GM21367 (cell line): ENCODE measurements at regions not wholly inside any gene's neighbourhood (a gene's known extent, or its start where the extent isn't known, plus 50 kb on each side); places are given as distances from the start of the nearest gene placed in this dataset.
A peak's percentile ranks its signal among the peaks of the same experiment; 100 is the strongest.
"Not testable (repeated sequence)": the region's sequence is repeated elsewhere in the genome, so short reads cannot be mapped to it uniquely, and the experiment has no call there.

Experiments used
- ATAC-seq: cut with Tn5 transposase; IDR thresholded peaks from one replicate; pipeline ENCODE4 v1.9.1; 2021; ENCODE audit not compliant: unreplicated experiment

DNA sequence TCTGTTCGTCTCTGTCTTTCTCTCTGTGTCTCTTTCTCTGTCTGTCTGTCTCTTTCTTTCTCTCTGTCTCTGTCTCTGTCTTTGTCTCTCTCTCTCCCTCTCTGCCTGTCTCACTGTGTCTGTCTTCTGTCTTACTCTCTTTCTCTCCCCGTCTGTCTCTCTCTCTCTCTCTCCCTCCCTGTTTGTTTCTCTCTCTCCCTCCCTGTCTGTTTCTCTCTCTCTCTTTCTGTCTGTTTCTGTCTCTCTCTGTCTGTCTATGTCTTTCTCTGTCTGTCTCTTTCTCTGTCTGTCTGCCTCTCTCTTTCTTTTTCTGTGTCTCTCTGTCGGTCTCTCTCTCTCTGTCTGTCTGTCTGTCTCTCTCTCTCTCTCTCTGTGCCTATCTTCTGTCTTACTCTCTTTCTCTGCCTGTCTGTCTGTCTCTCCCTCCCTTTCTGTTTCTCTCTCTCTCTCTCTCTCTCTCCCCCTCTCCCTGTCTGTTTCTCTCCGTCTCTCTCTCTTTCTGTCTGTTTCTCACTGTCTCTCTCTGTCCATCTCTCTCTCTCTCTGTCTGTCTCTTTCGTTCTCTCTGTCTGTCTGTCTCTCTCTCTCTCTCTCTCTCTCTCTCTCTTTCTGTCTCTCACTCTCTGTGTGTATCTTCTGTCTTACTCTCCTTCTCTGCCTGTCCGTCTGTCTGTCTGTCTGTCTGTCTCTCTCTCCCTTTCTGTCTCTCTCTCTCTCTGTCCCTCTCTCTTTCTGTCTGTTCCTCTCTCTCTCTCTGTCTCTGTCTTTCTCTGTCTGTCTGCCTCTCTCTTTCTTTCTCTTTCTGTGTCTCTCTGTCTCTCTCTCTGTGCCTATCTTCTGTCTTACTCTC lies 2065.9 kb upstream of the TPTE start:
- ATAC-seq = peak; percentile 62

GRCh38 chr21:8464403-8465152 lies 2056.8 kb upstream of the TPTE start:
- peak; percentile 82 for ATAC-seq

GRCh38 chr21:8466642-8467041 lies 2054.7 kb upstream of the TPTE start:
- ATAC-seq = not testable (repeated sequence)
